ENCODE measurements at regions not wholly inside any gene's neighbourhood (a gene's known extent, or its start where the extent isn't known, plus 50 kb on each side); places are given as distances from the start of the nearest gene placed in this dataset.

GRCh38 chr10:128318366-128318765, 192.1 kb upstream of the MKI67 start:
- no peak for DNase-seq

GRCh38 chr10:128318913-128319312, 192.7 kb upstream of the MKI67 start:
- DNase-seq = no peak

GRCh38 chr10:128322106-128322505, 195.9 kb upstream of the MKI67 start:
- DNase-seq = no peak

- DNase-seq = no peak
Measured at GRCh38 chr10:128322950-128323349, 196.7 kb upstream of the MKI67 start.

- DNase-seq = no peak
Measured at GRCh38 chr10:128324058-128324827, 198.0 kb upstream of the MKI67 start.

- DNase-seq = no peak
Measured at GRCh38 chr10:128325788-128326187, 199.6 kb upstream of the MKI67 start.

GRCh38 chr10:128326251-128326650, 200.0 kb upstream of the MKI67 start:
- no peak for DNase-seq

- DNase-seq = no peak
Measured at GRCh38 chr10:128326851-128327250, 200.6 kb upstream of the MKI67 start.

- DNase-seq = no peak
Measured at GRCh38 chr10:128336401-128336800, 210.2 kb upstream of the MKI67 start.

- DNase-seq = no peak
Measured at GRCh38 chr10:128337860-128338378, 211.7 kb upstream of the MKI67 start.

GRCh38 chr10:128338951-128339350, 212.7 kb upstream of the MKI67 start:
- no peak for DNase-seq

- DNase-seq = no peak
Measured at GRCh38 chr10:128339753-128340152, 213.5 kb upstream of the MKI67 start.

- DNase-seq = no peak
Measured at GRCh38 chr10:128345353-128345752, 219.1 kb upstream of the MKI67 start.

GRCh38 chr10:128360783-128361182, 234.6 kb upstream of the MKI67 start:
- DNase-seq = no peak

- DNase-seq = no peak
Measured at GRCh38 chr10:128361487-128361886, 235.3 kb upstream of the MKI67 start.

GRCh38 chr10:128362514-128362913, 236.3 kb upstream of the MKI67 start:
- DNase-seq = no peak

GRCh38 chr10:128364631-128365030, 238.4 kb upstream of the MKI67 start:
- no peak for DNase-seq

- DNase-seq = no peak
Measured at GRCh38 chr10:128365156-128365725, 239.0 kb upstream of the MKI67 start.

GRCh38 chr10:128367807-128368206, 241.6 kb upstream of the MKI67 start:
- no peak for DNase-seq

- no peak for DNase-seq
Measured at GRCh38 chr10:128369101-128369650, 243.0 kb upstream of the MKI67 start.

GRCh38 chr10:128373071-128373749, 247.0 kb upstream of the MKI67 start:
- DNase-seq = no peak

- no peak for DNase-seq
Measured at GRCh38 chr10:128373831-128374230, 247.6 kb upstream of the MKI67 start.

- DNase-seq = no peak
Measured at GRCh38 chr10:128375171-128375570, 248.9 kb upstream of the MKI67 start.
